GM10266 (cell line): ENCODE measurements at regions not wholly inside any gene's neighbourhood (a gene's known extent, or its start where the extent isn't known, plus 50 kb on each side); places are given as distances from the start of the nearest gene placed in this dataset.

Experiments
- DNase-seq: peaks from one replicate; pipeline ENCODE4 v3.0.0; 2012; ENCODE audit errors: extremely low spot score
- TF ChIP-seq, protein P1 (sequence below): IDR thresholded peaks from 2 replicates; pipeline ENCODE4 v1.5.1; 2012; ENCODE audit warnings: mild to moderate bottlenecking, low read depth; ENCODE audit not compliant: control insufficient read depth, insufficient read depth; ENCODE audit errors: missing control alignments

DNA sequence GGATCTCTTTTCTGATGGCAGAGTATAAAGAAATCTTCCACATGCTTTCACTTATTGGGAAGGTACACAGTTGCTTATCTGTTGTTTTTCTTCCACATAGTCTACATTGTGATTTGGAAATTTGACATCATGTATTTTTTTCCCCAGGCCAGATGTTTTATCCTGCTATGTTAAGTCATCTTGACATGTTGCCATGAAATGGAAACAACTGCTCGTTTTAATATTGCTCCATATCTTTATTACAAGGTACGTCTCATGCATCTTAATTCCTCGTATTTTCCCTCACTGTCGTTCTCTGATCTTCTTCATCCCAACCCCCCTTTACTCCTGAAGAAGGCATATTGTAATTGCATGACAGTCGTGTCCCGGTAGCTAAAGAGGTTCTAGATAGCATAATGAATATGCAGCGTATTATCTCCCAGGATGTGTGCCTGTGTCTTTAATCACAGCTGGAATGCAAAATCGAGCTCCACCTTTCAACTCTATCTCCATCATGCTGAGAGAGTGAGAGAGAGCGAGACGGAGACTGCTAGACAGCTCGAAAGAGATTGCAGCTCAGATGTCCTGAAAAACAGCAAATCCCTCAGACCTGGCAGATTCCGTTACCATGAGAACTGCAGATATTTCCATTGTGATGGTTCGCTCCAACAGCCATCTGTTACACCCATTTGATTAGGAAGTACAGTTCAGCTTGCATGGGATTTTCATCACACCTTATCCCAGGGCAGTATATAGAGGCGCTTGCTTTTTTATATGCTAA lies 281.7 kb downstream of the TMEM38B start:
- TF ChIP-seq, protein P1, sequence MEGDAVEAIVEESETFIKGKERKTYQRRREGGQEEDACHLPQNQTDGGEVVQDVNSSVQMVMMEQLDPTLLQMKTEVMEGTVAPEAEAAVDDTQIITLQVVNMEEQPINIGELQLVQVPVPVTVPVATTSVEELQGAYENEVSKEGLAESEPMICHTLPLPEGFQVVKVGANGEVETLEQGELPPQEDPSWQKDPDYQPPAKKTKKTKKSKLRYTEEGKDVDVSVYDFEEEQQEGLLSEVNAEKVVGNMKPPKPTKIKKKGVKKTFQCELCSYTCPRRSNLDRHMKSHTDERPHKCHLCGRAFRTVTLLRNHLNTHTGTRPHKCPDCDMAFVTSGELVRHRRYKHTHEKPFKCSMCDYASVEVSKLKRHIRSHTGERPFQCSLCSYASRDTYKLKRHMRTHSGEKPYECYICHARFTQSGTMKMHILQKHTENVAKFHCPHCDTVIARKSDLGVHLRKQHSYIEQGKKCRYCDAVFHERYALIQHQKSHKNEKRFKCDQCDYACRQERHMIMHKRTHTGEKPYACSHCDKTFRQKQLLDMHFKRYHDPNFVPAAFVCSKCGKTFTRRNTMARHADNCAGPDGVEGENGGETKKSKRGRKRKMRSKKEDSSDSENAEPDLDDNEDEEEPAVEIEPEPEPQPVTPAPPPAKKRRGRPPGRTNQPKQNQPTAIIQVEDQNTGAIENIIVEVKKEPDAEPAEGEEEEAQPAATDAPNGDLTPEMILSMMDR = no peak
- DNase-seq = no peak

DNA sequence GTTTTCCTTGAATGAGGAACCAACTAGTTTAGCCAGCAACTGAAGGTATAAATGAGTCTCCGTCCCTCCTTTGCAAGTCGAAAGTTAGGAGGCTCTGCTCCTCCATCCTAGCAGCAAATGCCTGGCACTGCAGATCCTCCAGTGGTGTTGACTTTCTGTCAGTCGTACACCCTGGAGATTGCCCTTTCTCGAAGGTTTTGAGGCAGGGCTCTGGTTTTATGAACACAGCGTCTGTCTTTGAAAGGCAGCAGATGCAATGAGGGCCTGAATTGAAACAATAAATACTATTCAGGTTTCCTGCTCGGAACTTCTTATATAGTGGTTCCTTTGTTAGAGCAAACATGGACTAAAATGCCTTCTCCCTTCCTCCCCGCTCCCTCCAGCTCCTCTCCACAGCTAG lies 284.0 kb downstream of the TMEM38B start:
- no peak for DNase-seq
- TF ChIP-seq, protein P1 = no peak

DNA sequence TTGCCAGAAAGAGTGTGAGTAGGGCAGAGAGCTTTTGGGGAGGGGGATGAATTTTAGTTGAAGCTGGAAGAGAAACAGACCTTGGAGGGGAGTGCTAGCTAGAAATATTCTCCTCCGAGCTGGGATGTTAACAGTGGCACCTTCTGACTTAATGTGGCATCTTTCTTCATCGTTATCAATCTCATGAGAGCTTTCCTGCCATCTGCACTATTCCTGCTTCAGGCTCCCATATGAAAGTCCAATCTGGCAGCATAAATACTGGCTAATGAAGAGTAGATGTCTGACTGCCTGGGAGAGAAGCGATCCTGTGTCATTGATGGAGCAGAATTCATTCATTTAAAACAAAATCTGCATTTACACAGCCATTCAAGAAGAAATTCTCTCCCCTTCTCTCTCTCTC lies 284.5 kb downstream of the TMEM38B start:
- DNase-seq = no peak
- TF ChIP-seq, protein P1 = no peak

DNA sequence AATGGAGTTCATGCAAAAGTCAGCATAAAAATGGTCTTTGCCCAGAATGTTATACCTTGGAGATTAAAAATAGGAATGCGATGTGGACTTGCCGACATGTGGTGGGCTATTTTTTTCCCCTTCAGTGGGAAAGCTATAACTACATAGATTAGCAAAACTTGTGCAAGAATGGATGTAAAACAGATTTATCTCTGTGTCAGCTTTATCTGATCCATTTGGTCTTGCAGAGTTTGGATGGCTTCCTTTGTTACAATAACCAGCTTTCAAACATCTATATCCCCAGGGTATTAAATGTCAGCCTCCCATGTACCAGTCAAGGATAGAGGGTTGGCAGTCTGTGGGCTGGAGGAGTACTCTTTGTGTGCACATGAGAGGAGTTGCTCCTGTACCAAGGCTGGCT lies 284.9 kb downstream of the TMEM38B start:
- DNase-seq = no peak
- TF ChIP-seq, protein P1 = no peak

DNA sequence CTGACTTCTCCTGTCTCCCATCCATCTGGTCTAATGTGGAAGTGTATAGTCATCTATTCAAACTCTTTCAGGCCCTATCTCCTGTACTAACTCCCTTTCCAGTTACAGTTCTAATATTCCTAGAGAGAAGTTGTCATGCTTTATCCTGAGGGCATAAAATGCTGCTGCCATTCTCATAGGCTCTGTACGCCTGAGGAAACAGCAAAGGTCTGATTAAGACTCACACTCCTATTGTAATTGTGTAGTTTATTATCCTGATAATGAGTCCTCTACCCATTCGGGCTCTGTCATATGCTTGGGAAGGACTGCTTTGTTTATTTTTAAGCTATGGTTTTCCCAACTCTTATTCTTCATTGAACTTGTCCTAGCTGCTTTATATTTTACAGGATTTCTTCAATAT lies 290.4 kb downstream of the TMEM38B start:
- DNase-seq = no peak
- TF ChIP-seq, protein P1 = no peak

DNA sequence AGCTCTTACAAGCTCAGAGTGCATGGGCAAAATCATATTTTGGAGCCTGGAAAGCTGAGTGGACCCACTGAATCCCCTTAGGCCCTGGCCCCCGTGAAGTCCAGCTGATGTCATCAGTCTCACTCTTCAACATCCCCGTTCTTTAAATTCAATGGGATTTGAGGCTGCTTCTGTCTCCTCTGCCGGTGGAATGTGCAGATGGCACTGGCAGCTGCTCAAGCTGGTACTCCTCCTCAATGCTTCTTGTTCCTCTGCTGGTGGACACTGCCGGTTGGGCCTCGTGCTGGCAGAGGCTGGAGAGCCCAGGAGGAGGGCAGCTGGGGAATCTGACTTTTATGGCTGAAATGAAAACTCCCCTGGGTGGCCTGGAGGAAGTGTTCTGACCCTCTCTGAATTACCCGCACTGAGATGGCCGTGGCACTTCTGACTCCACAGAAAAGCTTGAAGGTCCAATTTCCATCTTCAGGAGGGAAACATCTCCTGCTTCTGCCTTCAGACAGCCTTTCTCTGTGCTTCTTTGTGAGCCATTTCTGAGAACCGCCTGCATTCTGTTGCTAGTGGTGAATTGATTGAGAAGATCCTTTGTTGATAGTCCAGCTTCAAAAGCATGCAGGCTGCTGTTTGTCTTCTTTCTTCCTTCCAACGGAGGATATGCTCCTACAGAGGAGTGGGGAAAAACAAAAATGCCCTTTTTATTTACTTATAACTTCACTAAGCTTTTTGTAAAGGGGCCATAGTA lies 298.9 kb downstream of the TMEM38B start:
- TF ChIP-seq, protein P1 = no peak
- no peak for DNase-seq
